NCI-H1694 (cell line): ENCODE measurements at regions not wholly inside any gene's neighbourhood (a gene's known extent, or its start where the extent isn't known, plus 50 kb on each side); places are given as distances from the start of the nearest gene placed in this dataset.

Source experiments
- DNase-seq: peaks from one replicate; lab custom pipeline; 2025; lab: John Stamatoyannopoulos, UW

DNA sequence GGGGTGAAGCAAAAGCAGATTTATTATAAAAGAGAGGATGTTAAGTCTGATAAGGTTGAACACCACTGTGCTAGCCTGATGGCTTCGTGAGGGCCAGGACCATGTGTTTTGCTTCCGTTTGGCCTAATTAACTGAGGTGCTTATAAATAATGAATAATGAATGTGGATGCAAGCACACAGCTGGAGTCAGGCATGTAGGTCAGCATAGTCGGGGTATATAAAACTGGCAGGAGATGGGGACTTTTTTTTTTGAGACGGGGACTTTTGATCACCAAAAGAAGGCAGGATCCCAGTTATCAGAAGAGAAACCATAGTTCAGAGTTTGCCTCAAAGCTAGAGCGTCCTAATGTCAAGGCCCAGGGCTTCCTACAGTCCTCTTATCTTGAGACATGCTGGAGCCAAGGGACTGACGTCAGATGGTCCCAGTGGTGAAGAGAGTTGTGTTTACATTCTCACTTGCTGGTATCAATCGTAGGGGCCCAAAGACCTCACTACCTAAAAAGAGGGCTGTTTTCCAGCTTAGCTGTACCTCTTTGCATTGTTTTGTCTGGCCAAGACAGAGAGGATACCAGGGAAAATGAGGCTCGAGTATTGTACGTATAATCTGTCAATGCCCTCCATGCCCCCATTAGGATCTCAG lies 50.4 kb downstream of the RTL9 start:
- DNase-seq, result no peak

- no peak for DNase-seq
Measured at GRCh38 chrX:110409925-110410324, 51.3 kb downstream of the RTL9 start.

DNA sequence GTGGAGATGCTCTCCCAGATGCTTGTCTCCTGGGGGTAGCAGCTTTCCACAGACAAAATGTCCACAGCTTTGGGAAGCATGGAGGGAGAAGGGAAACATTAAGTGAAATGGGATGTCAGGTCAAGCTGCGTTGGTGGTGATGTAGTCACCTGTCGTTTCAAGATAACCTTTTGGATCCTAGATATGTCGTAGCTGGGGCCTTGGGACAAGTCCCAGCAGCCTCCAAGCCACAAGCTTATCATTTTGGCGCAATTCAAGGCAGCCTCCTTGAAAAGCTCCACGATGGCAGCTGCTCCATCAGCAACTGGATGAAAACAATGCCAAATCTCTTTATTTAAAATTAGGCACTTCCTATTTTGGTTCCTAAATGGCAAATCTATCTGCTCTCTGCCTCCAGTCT lies 52.0 kb downstream of the RTL9 start:
- no peak for DNase-seq

GRCh38 chrX:110412971-110413726 lies 54.5 kb downstream of the RTL9 start:
- peak; percentile 77 for DNase-seq

DNA sequence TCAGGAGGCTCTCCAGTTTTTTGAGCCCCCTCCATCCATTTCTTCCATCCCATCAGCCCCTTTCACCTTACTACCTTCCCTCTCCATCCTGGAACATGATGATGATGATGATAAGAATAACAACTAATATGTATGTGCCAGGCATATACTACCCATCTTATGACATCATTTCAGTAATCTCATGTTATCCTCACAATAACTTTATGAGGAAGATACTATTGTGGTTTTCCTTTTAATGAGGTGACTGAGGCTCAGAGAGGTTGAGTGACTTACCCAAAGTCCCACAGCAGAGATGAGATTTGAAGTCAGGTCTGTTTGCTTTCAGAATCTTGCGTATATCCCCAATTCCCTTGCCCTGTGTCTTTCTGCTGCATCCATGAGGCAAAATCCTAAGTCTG lies 55.1 kb downstream of the RTL9 start:
- DNase-seq, result no peak

- DNase-seq, result no peak
Measured at GRCh38 chrX:110414273-110414672, 55.6 kb downstream of the RTL9 start.

DNA sequence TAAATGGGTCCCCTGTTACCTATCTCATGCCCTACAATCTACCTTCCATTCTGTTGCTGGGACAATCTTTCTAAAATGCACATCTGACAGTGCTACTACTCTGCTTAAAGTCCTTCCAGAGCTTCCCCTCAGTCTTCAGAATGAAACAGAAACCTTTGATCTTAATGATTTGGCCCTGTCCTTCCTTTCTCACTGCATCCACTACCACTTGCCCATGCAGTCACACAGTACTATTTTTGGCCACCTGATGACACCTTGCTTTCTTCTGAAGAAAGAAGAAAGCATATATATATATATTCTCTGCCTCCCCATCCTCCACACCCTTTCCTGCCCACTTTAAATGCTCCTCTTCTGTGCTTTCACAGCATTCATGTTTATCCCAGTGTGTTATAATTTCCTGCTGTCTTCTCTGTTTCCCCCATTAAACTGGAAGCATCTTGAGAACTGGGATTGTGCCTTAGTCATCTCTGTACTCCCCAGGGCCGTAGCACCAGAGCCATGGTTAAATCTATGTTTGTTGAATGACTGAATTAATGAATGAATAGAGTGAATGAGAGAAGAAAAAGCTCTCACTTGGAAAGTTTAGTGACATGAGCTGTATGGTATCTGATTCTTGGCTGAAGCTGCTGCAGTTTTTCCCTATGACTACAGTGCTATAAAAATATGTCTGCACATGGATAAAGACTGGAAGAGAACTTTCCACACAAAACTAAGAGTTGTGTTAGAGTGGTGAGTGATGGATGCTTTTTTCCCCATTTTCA lies 56.2 kb downstream of the RTL9 start:
- DNase-seq, result no peak

GRCh38 chrX:110415440-110416170 lies 57.0 kb downstream of the RTL9 start:
- no peak for DNase-seq

DNA sequence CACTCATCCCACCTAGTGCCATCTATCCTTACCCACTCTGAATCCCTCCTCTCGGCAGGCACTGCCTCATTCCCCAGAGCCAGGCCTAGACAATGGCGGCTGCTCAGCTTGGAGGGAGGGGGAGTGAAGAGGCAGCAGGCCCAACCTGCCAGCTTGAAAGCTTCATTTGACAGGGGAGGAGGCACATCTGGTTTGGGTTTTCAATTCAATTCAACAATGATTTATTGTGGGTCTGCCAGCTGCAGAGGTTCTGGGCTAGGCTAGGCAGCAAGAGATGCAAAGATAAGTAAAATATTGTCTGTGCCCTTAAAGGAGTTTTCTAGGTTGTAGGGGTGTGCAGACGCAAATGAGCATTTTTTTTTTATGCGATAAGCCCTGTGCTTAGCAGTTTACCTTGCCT lies 58.5 kb downstream of the RTL9 start:
- DNase-seq, result no peak

DNA sequence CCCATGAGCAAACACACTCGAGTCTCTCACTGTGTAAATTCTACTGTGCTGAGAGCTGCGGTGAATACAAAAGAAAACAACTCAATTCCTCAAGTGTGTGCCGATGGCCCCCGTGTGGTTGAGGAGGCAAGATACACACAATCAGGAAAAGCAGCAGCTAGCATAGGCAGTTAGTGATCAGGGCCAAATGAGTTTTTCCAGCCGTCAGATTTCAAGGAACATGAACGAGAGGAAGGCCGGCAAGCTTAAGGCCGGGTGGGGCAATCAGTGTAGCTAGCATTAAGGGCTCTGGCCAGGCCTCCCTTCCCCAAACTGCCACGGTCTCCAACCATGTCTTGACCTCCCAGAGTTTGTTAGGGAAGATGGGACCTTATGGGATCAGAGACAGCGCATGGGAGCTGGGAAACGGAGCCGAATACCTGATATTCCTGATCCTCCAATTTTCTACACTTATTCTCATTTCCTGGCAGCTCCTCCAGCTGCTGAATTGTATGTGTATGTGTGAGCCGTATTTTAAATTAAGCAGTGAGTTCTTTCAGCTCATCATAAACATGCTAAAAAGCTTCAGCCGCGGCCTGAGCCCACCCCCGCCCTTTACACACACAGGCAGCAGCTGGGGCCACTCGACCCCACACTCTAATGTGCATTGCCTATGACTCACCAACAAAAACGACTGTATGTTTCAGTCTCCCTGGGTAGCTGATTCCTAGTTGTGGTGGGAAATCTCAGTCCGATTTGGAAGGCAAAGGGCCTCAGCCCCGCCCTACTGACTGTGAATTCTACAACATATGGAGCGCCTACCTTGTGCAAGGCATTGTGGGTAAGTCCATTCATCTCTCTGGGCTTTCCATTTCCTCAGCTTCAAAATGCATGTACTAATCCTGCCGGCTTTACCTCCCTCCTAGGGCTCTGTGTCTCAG lies 59.9 kb downstream of the RTL9 start:
- no peak for DNase-seq

- no peak for DNase-seq
Measured at GRCh38 chrX:110419512-110419911, 60.9 kb downstream of the RTL9 start.

- DNase-seq, result no peak
Measured at GRCh38 chrX:110420771-110421499, 62.3 kb downstream of the RTL9 start.

- no peak for DNase-seq
Measured at GRCh38 chrX:110421500-110422455, 63.1 kb downstream of the RTL9 start.

- DNase-seq, result no peak
Measured at GRCh38 chrX:110425222-110426154, 66.8 kb downstream of the RTL9 start.

- DNase-seq, result no peak
Measured at GRCh38 chrX:110426155-110426504, 67.5 kb downstream of the RTL9 start.

GRCh38 chrX:110427076-110427475 lies 68.4 kb downstream of the RTL9 start:
- no peak for DNase-seq

DNA sequence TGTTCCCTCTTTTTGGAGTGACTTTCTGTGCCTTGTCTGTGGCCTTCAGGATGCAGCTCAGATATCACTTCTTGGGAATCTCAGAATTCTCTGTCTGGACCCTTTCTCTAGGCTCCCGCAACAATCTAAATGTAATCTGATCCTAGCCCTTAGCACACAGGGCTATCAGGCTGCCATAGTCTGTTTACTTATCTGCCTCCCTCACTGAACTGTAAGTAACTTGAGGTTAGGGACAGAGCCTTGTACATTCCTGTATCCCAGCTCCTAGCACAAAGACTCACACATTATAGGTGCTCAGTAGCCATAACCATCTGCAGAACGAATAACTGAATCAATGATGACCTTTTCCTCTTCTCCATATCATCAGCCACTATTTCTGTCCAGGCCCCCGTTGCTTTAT lies 69.5 kb downstream of the RTL9 start:
- DNase-seq, result no peak

DNA sequence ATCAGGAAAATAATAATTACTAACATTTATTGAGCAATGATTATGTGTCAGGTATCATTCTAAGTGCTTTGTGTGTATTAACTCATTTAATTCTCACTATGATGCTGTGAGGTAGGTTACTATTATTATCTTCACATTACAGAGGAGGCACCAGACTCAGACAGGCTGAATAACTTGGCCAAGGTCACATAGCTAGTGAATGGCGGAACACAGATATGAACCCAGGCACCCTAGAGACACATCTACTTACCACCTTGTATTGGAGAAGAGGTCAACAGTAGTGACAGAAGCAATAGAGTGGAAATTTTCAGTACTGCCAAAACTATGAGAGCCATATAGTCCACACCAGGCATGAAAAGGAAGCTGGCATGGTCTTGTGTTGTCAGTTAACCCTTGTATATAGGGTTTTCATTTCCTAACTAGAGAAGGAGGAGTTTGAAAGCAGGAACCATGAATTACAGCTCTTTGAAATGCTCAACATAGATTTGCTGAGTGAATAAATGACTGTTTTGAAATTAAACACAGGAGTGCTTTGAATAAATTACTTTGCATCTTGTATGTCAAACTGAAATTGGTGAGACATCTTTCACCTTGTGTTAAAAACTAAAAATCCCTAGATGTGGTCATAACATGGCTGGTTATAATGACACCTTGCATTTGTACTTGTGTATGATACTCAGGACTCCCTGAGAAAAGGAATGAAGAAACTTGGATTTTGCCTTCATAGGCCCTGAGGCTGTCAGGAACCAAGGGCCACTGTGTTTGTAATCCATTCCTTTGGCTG lies 71.8 kb downstream of the RTL9 start:
- DNase-seq, result no peak
